ENCODE measurements at regions not wholly inside any gene's neighbourhood (a gene's known extent, or its start where the extent isn't known, plus 50 kb on each side); places are given as distances from the start of the nearest gene placed in this dataset.

GRCh38 chr3:180420016-180420415 is 181.9 kb upstream of the TTC14 start:
- no peak for TF ChIP-seq CTCF (IDR thresholded peaks at IDR 0.05 in 4 of 5, conservative IDR thresholded peaks at IDR 0.05 in 1 of 5)
- no peak for TF ChIP-seq POLR2A (IDR thresholded peaks at IDR 0.05)
